HG02938 (cell line): ENCODE measurements at regions not wholly inside any gene's neighbourhood (a gene's known extent, or its start where the extent isn't known, plus 50 kb on each side); places are given as distances from the start of the nearest gene placed in this dataset.

Experiments
- ATAC-seq: cut with Tn5 transposase; IDR thresholded peaks from one replicate; pipeline ENCODE4 v1.9.1; 2021; ENCODE audit warnings: mild to moderate bottlenecking, moderate library complexity; ENCODE audit not compliant: unreplicated experiment

DNA sequence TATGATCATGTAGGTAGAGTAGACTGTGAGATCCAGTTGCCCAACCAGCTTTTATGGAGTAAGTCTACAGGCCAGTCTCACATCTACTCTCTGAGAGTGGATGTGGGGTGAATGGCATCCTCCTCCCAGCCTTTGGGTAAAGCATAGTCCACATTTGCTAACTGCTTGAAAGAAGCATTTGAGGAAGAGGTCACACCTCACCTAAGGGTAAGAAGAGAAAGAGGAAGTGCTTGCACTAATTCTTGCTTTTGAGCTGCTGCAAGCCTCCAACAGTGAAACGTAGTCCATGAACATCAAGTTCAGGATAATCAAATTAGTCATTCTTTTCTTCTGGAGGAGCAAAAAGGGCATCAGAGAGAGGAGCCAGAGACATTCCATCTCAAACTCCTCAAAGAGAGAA lies 93.9 kb upstream of the AGR3 start:
- no peak for ATAC-seq

- no peak for ATAC-seq
These were observed 96.8 kb upstream of the AGR3 start for GRCh38 chr7:16978358-16979244.

DNA sequence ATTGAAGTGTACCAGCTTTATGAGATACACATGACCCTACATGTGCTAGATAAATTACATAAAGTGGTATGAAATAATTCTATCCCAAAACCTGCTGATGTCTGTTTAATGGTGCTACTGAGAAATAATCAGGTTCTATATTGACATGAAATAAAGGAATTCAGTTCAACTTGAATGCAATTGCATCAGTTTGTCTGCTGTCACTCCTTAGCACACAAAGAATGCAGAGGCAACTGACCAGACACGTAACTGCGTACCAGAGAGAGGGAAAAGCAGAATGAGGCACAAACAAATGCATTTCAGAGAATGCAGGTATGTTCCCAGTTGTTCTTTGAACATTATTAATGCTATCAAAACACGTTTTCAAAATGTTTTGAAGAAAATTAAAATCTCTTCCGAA lies 98.8 kb upstream of the AGR3 start:
- ATAC-seq: no peak

DNA sequence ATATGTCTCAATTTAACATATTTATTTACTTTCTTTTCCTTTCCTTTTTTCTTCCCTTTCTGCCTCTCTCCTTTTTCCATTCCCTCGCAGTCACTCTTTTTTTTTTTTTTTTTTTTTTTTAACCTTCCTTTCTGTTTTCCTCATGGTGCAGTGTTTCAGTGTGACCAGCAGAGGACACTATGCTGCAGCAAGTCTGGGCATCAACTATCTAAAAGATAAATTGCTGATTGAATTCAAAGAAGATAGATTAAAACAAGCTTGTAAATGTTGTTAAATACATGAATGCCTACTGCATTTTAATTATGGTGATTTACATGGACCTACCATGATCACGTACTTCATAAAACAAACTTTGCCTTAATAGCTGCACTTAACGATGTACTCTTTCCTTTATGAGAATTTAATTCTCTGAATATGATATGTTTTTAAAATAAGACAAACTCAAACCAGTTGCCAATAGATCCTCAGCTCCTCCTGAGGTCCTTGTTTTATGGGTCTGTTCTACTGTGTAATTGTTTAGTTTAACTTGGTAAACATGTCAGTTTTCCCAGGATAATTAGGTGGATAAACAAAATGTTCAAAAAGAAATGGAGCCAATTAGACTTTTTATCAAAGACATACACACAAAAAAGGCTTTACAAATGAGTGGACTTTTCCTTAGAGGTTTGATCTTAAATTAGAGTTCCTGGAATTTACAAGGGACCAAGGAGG lies 101.0 kb upstream of the AGR3 start:
- ATAC-seq: no peak

DNA sequence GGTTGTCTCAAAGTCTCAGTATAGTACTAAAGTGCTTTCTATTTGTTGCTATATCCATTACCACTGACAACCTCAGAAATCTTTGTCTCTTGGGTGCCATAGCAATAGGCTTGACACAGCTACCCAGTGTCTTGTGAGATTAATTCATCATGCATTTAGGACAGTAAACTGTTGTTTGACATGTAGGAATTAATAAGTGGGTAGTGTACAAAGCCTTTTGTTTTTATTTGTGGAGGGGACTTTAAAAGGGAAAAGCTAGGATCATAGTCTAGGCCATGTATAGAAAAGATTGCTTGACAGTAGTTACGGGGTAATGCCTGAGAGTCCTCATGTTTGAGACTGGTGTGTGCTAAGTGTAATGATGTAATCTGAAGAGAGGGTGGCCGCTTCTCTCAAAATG lies 102.6 kb upstream of the AGR3 start:
- no peak for ATAC-seq

DNA sequence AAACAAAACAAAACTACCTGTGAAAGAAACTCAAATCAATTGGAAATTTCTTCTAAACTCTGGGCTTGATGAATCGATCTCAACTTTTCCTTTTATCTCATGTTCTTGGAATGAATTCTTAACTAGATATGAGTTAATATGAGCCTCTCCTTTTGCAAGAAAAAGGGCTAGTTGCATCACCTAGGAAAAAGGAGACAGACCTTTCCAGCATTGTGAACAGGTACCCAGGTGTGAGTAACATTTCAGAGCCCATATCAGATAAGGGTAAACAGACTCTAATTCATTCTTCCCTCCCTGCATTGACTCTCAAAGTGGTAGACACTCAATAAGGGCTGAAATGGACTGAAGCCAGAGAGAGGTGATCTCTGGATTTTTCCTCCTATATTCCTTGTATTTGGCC lies 103.8 kb upstream of the AGR3 start:
- ATAC-seq: no peak

DNA sequence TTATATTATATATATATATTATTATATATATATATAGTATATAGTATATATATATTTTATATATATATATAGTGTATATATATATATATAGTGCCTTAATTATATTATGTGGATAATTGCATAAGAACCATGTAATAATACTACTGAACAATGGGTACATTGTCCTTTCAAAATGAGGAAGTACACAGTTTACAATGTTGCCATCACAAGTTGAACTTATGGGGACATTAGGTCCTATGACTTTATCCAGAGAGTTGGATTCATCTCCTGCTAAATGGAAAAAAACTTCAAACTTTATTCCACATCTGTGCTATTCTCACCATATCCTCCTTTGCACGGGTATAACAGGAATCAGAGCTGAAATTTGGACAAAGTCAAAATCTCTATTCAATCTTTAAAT lies 105.0 kb upstream of the AGR3 start:
- no peak for ATAC-seq

GRCh38 chr7:16989811-16990413 lies 108.1 kb upstream of the AGR3 start:
- ATAC-seq: no peak

DNA sequence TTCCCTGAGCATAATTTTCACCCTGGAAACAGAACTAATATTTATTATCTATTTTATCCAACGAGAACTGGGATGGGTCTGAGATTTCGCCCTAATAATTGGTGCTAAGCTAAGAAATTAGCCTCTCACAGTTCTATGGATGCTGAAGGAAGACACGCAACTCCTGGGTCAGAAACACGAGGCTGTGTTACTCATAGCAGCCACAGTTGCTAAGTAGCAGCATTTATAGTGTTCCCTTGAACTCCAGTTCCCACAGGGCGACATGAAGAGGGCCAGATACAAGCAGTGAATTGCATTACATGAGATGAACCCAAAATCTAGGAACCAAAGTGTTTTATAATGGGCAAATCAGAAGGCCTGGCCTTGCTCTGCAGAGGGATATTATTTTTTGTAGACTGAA lies 109.8 kb upstream of the AGR3 start:
- ATAC-seq: no peak

GRCh38 chr7:16993543-16993942 lies 111.8 kb upstream of the AGR3 start:
- no peak for ATAC-seq

DNA sequence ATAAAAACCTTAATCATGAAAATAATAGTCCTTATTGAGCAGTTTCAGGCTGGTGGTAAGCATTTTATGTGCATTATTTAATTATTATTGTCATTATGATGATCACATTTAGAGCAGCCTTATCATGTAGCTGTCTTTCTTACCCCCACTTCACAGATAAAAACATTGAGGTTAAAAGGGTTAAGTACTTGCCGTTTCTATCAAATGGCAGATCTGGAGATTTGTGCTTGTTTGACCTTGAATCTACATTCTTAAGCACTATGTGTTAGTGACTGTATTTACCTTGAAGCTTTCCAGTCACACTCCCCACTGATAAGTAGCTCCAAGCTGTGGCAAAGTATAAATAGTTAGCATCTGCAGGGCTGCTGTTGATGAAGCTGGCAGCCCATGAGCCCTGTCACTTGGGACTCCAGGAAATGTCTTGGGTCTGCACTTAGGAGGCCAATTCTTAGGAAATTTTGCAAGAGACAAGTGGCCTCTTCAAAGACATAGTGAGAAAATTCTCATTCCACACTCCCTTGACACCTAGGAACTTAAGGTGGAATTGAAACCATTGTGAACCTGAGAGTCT lies 116.8 kb upstream of the AGR3 start:
- no peak for ATAC-seq

DNA sequence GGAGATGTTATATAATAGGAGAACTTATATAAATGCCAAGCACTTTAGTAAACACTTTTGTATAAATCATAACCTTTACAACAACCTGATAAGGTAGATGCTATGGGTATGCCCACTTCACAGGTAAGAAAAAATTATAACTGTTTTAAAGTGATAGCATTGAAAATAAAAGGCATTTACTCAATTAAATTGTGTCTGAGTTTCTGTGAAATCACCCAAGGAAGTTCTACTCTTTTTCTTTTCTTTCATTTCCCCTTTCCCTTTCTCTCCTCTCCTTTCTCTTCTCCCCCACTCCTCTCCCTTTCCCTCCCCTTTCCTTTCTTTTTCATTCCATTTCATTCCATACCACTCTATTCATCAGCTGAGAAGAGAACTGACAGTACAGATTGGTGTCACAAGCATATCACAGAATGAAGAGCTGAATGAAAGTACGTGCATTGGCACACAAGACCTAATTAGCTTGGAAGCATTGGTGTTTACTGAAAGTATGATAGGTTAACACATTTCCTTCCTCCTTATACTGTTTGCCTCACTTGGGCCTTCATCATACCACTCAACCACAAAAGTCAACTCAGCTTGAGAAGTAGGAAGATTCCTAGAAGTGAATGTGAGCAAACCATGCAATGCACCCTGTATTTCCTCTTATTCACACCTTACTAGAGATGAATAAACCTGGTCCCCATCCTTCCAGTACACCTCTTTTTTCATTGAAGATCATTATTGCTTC lies 117.9 kb upstream of the AGR3 start:
- ATAC-seq: no peak

- ATAC-seq: no peak
These were observed 123.5 kb upstream of the AGR3 start for GRCh38 chr7:17005271-17005670.

- ATAC-seq: no peak
These were observed 126.1 kb upstream of the AGR3 start for GRCh38 chr7:17007841-17008240.

DNA sequence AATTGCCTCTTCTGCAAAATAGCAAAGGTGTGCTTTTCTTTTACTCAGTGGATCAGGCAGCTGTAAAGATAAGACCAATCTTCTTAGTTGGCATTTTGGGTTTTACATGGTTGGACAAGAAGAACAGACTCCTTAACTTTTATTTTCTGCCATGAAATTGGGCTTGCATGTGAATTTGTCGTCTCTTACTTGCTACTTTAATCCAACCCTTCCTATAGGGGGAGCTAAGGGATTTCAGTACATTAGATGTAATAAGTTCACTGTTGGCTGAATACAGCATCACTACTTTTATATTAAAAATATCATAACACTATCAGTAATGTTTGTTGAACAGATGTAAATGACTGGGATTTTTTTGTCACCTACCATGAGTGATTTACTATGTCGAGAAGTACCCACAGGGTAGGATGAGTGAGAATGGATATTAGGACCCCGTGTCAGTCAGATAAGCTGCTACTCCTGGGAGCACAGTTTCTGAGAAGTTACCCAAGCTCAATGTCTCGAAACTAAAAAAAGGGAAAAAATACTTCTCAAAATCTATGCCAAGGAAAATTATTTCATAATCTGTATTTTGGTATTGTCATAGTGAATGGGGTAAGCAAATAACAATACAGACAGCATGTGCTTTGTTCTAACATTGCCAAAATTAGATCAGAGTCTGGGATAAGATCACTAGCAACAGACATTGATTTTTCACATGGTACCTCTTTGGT lies 127.4 kb upstream of the AGR3 start:
- no peak for ATAC-seq

DNA sequence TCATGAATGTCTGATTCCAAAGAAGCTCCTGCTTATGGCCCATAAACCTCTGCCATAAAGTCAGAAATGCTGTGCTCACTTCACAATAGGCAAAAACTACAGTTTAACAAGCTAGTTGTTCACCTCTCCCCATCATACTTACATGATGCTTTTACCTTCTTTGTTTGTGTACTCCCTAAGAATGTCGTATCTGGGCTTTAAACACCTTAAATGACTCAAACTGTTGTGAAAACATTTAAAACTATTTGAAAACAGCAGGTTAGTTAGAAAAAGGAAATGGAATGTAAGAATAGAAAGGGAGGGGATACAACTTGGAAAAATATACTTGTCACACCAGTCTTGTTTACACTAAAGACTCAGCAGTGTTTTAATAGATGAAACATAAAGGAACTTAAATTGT lies 128.2 kb upstream of the AGR3 start:
- ATAC-seq: no peak

- ATAC-seq: no peak
These were observed 129.0 kb upstream of the AGR3 start for GRCh38 chr7:17010637-17011300.

DNA sequence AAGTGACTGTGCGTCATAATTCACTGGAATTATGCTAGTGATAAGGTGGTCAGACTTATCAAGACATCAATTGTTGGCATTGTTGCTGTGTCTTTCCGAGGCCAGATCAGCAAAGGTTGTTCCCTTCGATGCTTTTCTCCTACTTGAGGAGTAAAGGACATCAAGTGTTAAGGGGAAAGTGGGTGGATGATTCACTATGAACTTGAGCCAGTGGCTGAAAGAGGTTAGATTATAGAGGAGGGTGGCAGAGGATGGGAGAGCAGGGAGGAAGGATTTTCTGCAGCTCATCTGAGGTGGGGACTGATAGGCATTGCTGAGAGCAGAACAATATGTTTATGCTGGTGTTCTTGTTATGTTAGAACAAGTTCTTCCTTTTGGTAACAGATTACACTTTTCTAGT lies 131.4 kb upstream of the AGR3 start:
- no peak for ATAC-seq

DNA sequence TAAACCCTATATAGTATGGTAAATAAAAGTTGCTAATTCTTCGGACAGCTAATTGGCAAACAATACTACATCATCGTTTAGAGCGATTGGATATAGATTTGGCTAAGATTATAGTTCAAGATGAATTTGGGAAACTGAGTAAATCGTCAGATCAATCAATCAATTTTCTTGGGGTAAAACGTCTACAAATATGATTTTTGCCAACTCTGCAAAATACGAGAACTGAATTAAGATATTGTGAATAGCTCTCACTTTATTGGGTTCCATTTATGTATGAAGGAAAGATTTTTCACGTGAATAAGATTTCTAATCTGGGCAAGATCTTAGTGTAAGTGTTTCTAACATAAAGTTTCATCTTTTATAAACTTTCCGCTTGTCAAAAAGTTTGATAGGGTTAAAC lies 132.9 kb upstream of the AGR3 start:
- no peak for ATAC-seq

DNA sequence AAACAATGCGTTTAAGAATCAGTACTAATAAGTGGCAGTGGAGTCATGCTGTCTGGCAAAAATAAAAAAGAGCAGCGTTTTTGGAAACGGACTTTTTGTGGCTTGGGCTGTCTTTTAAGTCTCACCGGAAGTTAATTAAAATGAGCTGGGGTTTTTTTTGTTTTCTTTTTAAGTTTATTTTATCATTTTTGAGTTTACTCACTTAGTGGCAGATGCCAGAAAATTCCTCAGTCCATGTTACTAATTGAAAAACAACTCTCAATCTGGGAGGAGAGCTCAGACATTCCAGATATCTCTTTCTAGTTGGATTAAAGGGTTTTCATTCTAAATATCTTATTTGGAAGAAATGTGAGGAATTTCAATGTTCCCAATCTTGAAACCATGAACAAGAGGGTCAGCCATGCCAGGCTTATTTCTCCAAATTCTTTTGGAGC lies 133.8 kb upstream of the AGR3 start:
- ATAC-seq: no peak
